Choroid plexus epithelial cell (primary cell): ENCODE measurements at regions not wholly inside any gene's neighbourhood (a gene's known extent, or its start where the extent isn't known, plus 50 kb on each side); places are given as distances from the start of the nearest gene placed in this dataset.

ENCODE experiments used
- DNase-seq: peaks from one replicate; pipeline ENCODE4 v3.0.0-alpha.2; 2010; ENCODE audit warnings: low read depth
- H3K4me3 ChIP-seq: 2 replicates; pipeline ENCODE4 v1.5.1; 2011; ENCODE audit warnings: low read depth, mild to moderate bottlenecking, control low read depth, low read length, moderate library complexity
- CTCF ChIP-seq: conservative IDR thresholded peaks from 2 replicates; pipeline ENCODE4 v1.5.1; 2011; ENCODE audit warnings: low read depth, mild to moderate bottlenecking, control low read depth, inconsistent platforms, low read length, moderate library complexity

DNA sequence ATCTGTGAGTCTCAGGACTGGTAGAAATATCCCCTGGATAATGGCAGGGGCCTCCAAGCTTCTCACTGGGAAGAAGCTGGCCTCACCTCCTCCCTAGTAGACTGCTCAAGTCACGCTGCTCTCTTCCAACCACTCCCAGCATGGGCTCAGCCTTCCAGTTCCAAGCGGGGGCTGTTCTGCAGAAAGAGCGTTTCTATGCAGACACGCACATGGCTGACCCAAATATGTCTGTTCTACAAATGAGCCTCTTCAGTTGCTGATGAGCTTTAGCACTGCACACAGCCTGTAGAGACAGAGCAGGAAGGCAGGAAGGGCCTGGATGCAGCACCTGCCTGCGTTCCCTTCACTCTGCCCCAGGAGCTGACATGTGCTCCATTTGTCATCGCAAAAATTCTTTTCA, 523.9 kb upstream of the MGMT start:
- no peak for DNase-seq
- no peak overlapping the region for H3K4me3 ChIP-seq
- no peak for TF ChIP-seq CTCF

DNA sequence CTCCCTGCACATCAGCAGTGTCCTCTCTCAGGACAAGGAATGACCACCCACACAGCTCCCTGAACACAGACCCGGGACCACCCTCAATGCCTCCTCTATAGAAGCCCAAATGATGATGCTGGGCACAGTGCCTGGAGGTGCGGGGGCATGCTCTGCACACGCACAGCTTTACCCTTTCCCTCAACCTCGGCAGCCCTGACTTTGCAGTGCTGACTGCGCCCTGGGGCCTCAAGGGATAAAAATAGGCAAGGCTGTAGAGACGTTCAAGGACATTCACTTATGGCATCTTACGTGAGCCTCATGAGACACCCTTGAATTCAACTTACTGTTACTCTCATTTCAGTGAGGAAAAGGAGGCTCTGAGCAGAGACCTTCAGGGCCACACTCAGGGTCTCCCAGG, 521.6 kb upstream of the MGMT start:
- DNase-seq: no peak
- TF ChIP-seq CTCF: no peak
- no peak overlapping the region for H3K4me3 ChIP-seq

- no peak for DNase-seq
- TF ChIP-seq CTCF: no peak
- no peak overlapping the region for H3K4me3 ChIP-seq
Measured at GRCh38 chr10:128950159-128950915, 516.7 kb upstream of the MGMT start.

DNA sequence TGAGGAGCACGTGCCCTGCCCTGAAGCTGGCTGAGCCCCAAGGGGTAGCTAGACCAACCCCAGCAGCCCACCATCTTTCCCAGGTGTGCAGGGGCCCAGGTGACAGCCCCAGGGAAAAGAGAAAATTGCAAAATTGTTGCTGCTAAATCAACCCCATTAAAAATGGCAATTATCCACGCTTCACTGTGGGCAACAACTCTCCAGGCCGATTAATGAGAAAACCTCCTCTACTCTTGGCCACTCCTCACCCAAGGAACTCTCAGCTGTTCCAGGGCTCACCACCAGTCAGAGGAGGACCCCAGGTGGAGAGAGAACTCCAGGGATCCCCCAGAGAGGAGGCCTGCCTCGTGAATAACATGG, 516.1 kb upstream of the MGMT start:
- no peak for DNase-seq
- no peak overlapping the region for H3K4me3 ChIP-seq
- no peak for TF ChIP-seq CTCF

- no peak overlapping the region for H3K4me3 ChIP-seq
- no peak for DNase-seq
- TF ChIP-seq CTCF: no peak
Measured at GRCh38 chr10:128952856-128953255, 514.2 kb upstream of the MGMT start.

- DNase-seq: no peak
- H3K4me3 ChIP-seq: no peak overlapping the region
- no peak for TF ChIP-seq CTCF
Measured at GRCh38 chr10:128956149-128956548, 510.9 kb upstream of the MGMT start.

- no peak overlapping the region for H3K4me3 ChIP-seq
- no peak for TF ChIP-seq CTCF
- no peak for DNase-seq
Measured at GRCh38 chr10:128957221-128957620, 509.8 kb upstream of the MGMT start.
